WTC11 (cell line): ENCODE measurements at regions not wholly inside any gene's neighbourhood (a gene's known extent, or its start where the extent isn't known, plus 50 kb on each side); places are given as distances from the start of the nearest gene placed in this dataset.

Experiments used
- ATAC-seq: fragments of 200-7000 bp; cut with Tn5 transposase; 2 replicates; pipeline ENCODE4 v1.10.0; 2021; ENCODE audit warnings: mild to moderate bottlenecking, moderate library complexity
- CTCF ChIA-PET: fragments of 300-600 bp; sonication (Branson Sonifier 250); formaldehyde crosslinking; loops from one replicate; lab custom pipeline; 2021; ENCODE audit warnings: antibody characterized with exemption; lab: Charles Lee
- POLR2A ChIA-PET: fragments of 350-600 bp; sonication (Branson Sonifier 250); formaldehyde crosslinking; loops from one replicate; lab custom pipeline; 2021; ENCODE audit warnings: antibody characterized with exemption; lab: Charles Lee
- DNase-seq: peaks from one replicate; pipeline ENCODE4 v3.0.0; 2021; ENCODE audit warnings: low spot score
- H3K27ac Mint-ChIP-seq: 2 replicates; pipeline ENCODE4 v1.8.0; 2021; ENCODE audit warnings: mixed read lengths
- H3K27me3 Mint-ChIP-seq: 2 replicates; pipeline ENCODE4 v1.8.0; 2021; ENCODE audit warnings: low read depth, mild to moderate bottlenecking, moderate library complexity, mixed read lengths
- H3K36me3 Mint-ChIP-seq: 2 replicates; pipeline ENCODE4 v1.8.0; 2021; ENCODE audit warnings: mixed read lengths
- H3K4me1 Mint-ChIP-seq: 2 replicates; pipeline ENCODE4 v1.8.0; 2022; ENCODE audit warnings: mixed read lengths
- H3K4me3 Mint-ChIP-seq: 2 replicates; pipeline ENCODE4 v1.8.0; 2021; ENCODE audit warnings: mild to moderate bottlenecking, moderate library complexity, mixed read lengths
- H3K9me3 Mint-ChIP-seq: 2 replicates; pipeline ENCODE4 v1.8.0; 2021; ENCODE audit warnings: mixed read lengths
- AR ChIP-seq: fragments of 250-450 bp; sonication (Bioruptor Pico); IDR thresholded peaks from 2 replicates; pipeline ENCODE4 v1.9.0; 2021; ENCODE audit warnings: mild to moderate bottlenecking
- ATF3 ChIP-seq: sonication (generic); formaldehyde crosslinking; conservative IDR thresholded peaks from 2 replicates; pipeline ENCODE4 v1.8.1; 2022; ENCODE audit warnings: mild to moderate bottlenecking, missing genetic modification reagents
- CREM ChIP-seq: sonication (generic); formaldehyde crosslinking; IDR thresholded peaks from 2 replicates; pipeline ENCODE4 v1.8.1; 2022; ENCODE audit warnings: mild to moderate bottlenecking, missing genetic modification reagents, moderate library complexity
- CTCF ChIP-seq: fragments of 200-600 bp; IDR thresholded peaks from 2 replicates; pipeline ENCODE4 v1.8.0; 2022; ENCODE audit warnings: antibody characterized with exemption
- E2F4 ChIP-seq: sonication (generic); formaldehyde crosslinking; IDR thresholded peaks from 2 replicates; pipeline ENCODE4 v1.8.1; 2022; ENCODE audit warnings: low read depth, mild to moderate bottlenecking, moderate library complexity, missing genetic modification reagents, borderline replicate concordance
- ELF4 ChIP-seq: sonication (generic); formaldehyde crosslinking; IDR thresholded peaks from 2 replicates; pipeline ENCODE4 v1.8.1; 2022; ENCODE audit warnings: low read depth, mild to moderate bottlenecking, moderate library complexity, missing genetic modification reagents
- ETV6 ChIP-seq: sonication (generic); formaldehyde crosslinking; IDR thresholded peaks from 2 replicates; pipeline ENCODE4 v1.8.1; 2022; ENCODE audit warnings: mild to moderate bottlenecking, missing genetic modification reagents
- FOXK1 ChIP-seq: sonication (generic); formaldehyde crosslinking; IDR thresholded peaks from 2 replicates; pipeline ENCODE4 v1.8.0; 2022; ENCODE audit warnings: mild to moderate bottlenecking, moderate library complexity, missing genetic modification reagents
- GRHL2 ChIP-seq: fragments of 250-450 bp; sonication (Bioruptor Pico); IDR thresholded peaks from 2 replicates; pipeline ENCODE4 v1.8.0; 2022; ENCODE audit warnings: mild to moderate bottlenecking, moderate library complexity; ENCODE audit not compliant: insufficient replicate concordance, severe bottlenecking
- JAZF1 ChIP-seq: fragments of 250-450 bp; sonication (Bioruptor Pico); IDR thresholded peaks from 2 replicates; pipeline ENCODE4 v1.9.0; 2021; ENCODE audit warnings: moderate library complexity, mild to moderate bottlenecking, inconsistent platforms
- OVOL2 ChIP-seq: fragments of 250-450 bp; sonication (Bioruptor Pico); IDR thresholded peaks from 2 replicates; pipeline ENCODE4 v1.9.0; 2021; ENCODE audit warnings: mild to moderate bottlenecking, borderline replicate concordance
- RELA ChIP-seq: sonication (generic); formaldehyde crosslinking; IDR thresholded peaks from 2 replicates; pipeline ENCODE4 v1.8.1; 2022; ENCODE audit warnings: missing genetic modification reagents, mild to moderate bottlenecking, borderline replicate concordance
- SP1 ChIP-seq: sonication (generic); formaldehyde crosslinking; conservative IDR thresholded peaks from 2 replicates; pipeline ENCODE4 v1.8.1; 2022; ENCODE audit warnings: missing genetic modification reagents
- STAT6 ChIP-seq: sonication (generic); formaldehyde crosslinking; conservative IDR thresholded peaks from 2 replicates; pipeline ENCODE4 v1.8.1; 2023; ENCODE audit warnings: mild to moderate bottlenecking, low read depth, missing genetic modification reagents, moderate library complexity
- ZBTB43 ChIP-seq: sonication (generic); formaldehyde crosslinking; IDR thresholded peaks from 2 replicates; pipeline ENCODE4 v1.8.1; 2023; ENCODE audit warnings: mild to moderate bottlenecking, missing genetic modification reagents
- ZNF138 ChIP-seq: sonication (generic); formaldehyde crosslinking; conservative IDR thresholded peaks from 2 replicates; pipeline ENCODE4 v1.8.1; 2022; ENCODE audit warnings: mild to moderate bottlenecking, moderate library complexity, missing genetic modification reagents
- ZNF232 ChIP-seq: sonication (generic); formaldehyde crosslinking; IDR thresholded peaks from 2 replicates; pipeline ENCODE4 v1.8.0; 2022; ENCODE audit warnings: mild to moderate bottlenecking, missing genetic modification reagents
- ZNF532 ChIP-seq: fragments of 250-450 bp; sonication (Bioruptor Pico); IDR thresholded peaks from 2 replicates; pipeline ENCODE4 v1.9.0; 2021; ENCODE audit warnings: mild to moderate bottlenecking, borderline replicate concordance

- no peaks in the 10 kb centered on the region; the same call in 1 of the 2 replicates for H3K27me3 Mint-ChIP-seq
- H3K4me1 Mint-ChIP-seq, result peaks cover 24% of the 10 kb centered on the region
- no peak for TF ChIP-seq CREM (CRISPR knock-in tag)
- TF ChIP-seq ETV6 (CRISPR knock-in tag), result no peak
- no peak for TF ChIP-seq CTCF
- TF ChIP-seq JAZF1, result no peak
- no peak for TF ChIP-seq SP1
- TF ChIP-seq GRHL2 (CRISPR knock-in tag), result no peak
- no peak for TF ChIP-seq AR (CRISPR knock-in tag)
- peak; percentile 50 for ATAC-seq
- H3K4me3 Mint-ChIP-seq, result no peak overlapping the region
- peak overlapping the region; percentile 84; the same call in 1 of the 2 replicates for H3K27ac Mint-ChIP-seq
- no peak for DNase-seq
- ChIA-PET POLR2A (interaction anchor here (0.6 kb wide), 1 partner anchor 73 kb away, joined by 4 read pairs; no protein-coding TSS in a partner anchor), CTCF (no interaction called here)
- H3K9me3 Mint-ChIP-seq, result peaks cover 3% of the 10 kb centered on the region; the same call in 1 of the 2 replicates
- H3K36me3 Mint-ChIP-seq, result no peaks in the 10 kb centered on the region
Observed at GRCh38 chr10:31146491-31147209, 115.0 kb upstream of the ZNF438 start.

- Mint-ChIP-seq H3K9me3 (peaks cover 3% of the 10 kb centered on the region; the same call in 1 of the 2 replicates), H3K27ac (no peak overlapping the region), H3K4me3 (no peak overlapping the region), H3K27me3 (no peaks in the 10 kb centered on the region; the same call in 1 of the 2 replicates), H3K4me1 (peaks cover 25% of the 10 kb centered on the region), H3K36me3 (no peaks in the 10 kb centered on the region)
- ATAC-seq (no peak), DNase-seq (no peak)
- POLR2A ChIA-PET, result no interaction called here
- CTCF ChIA-PET, result no interaction called here
- TF ChIP-seq ELF4 (CRISPR knock-in tag), result no peak
- no peak for TF ChIP-seq RELA (CRISPR knock-in tag)
- no peak for TF ChIP-seq STAT6 (CRISPR knock-in tag)
- TF ChIP-seq E2F4 (CRISPR knock-in tag), result no peak
- TF ChIP-seq JAZF1, result no peak
- no peak for TF ChIP-seq CREM (CRISPR knock-in tag)
- TF ChIP-seq ZBTB43, result no peak
- no peak for TF ChIP-seq ZNF138 (CRISPR knock-in tag)
- no peak for TF ChIP-seq ZNF232 (CRISPR knock-in tag)
- no peak for TF ChIP-seq FOXK1 (CRISPR knock-in tag)
- TF ChIP-seq ZNF532, result no peak
- no peak for TF ChIP-seq ATF3 (CRISPR knock-in tag)
- no peak for TF ChIP-seq OVOL2 (CRISPR knock-in tag)
Observed at GRCh38 chr10:31147210-31147608, 115.5 kb upstream of the ZNF438 start.
